Keratinocyte (primary cell): ENCODE measurements at regions not wholly inside any gene's neighbourhood (a gene's known extent, or its start where the extent isn't known, plus 50 kb on each side); places are given as distances from the start of the nearest gene placed in this dataset.

ENCODE experiments used
- EZH2 ChIP-seq: IDR thresholded peaks from one replicate; pipeline ENCODE4 v1.6.1; 2012; ENCODE audit warnings: inconsistent platforms, mild to moderate bottlenecking, low read length, moderate library complexity
- TF ChIP-seq, protein P1 (sequence below), 3 experiments: IDR thresholded peaks in 1 of 3; conservative IDR thresholded peaks in 1 of 3; optimal IDR thresholded peaks in 1 of 3; 2 replicates in 2 of 3; 3 replicates in 1 of 3; pipeline versions ENCODE3 to v1.5.1; 2011; ENCODE audit warnings: low read length in 3 of 3, mild to moderate bottlenecking in 3 of 3, moderate library complexity in 2 of 3, control low read depth in 1 of 3, inconsistent platforms in 1 of 3; ENCODE audit not compliant: insufficient read depth in 2 of 3; ENCODE audit errors: extremely low read depth in 1 of 3

DNA sequence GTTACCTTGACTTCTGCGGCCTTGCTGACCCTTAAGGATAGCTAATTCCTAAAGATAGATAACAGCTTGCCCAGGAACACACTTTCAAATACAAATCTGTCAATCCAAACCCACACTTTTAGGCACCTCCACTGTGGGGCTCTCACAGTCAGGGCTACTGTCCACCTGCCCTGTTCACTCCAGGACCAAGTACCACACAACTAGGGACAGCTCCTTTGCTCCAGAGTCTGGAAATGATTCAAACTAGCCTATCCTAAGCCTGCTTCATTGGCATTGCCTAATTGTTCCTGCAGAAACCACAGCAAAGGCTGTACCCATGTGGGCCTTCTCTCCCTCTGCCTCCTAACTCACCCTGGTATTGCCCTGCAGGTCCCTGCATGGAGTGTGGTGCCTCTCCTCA, 538.9 kb upstream of the IGFBP3 start:
- TF ChIP-seq, protein P1, sequence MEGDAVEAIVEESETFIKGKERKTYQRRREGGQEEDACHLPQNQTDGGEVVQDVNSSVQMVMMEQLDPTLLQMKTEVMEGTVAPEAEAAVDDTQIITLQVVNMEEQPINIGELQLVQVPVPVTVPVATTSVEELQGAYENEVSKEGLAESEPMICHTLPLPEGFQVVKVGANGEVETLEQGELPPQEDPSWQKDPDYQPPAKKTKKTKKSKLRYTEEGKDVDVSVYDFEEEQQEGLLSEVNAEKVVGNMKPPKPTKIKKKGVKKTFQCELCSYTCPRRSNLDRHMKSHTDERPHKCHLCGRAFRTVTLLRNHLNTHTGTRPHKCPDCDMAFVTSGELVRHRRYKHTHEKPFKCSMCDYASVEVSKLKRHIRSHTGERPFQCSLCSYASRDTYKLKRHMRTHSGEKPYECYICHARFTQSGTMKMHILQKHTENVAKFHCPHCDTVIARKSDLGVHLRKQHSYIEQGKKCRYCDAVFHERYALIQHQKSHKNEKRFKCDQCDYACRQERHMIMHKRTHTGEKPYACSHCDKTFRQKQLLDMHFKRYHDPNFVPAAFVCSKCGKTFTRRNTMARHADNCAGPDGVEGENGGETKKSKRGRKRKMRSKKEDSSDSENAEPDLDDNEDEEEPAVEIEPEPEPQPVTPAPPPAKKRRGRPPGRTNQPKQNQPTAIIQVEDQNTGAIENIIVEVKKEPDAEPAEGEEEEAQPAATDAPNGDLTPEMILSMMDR (optimal IDR thresholded peaks at IDR 0.05 in 1 of 3, IDR thresholded peaks at IDR 0.05 in 1 of 3, conservative IDR thresholded peaks at IDR 0.05 in 1 of 3; ENCODE audit: extremely low read depth in 1 of 3, insufficient read depth in 2 of 3, low read length in 3 of 3), result no peak
- no peak for TF ChIP-seq EZH2
